GM19240 (cell line): ENCODE measurements at regions not wholly inside any gene's neighbourhood (a gene's known extent, or its start where the extent isn't known, plus 50 kb on each side); places are given as distances from the start of the nearest gene placed in this dataset.

Source experiments
- DNase-seq: peaks from one replicate; pipeline ENCODE4 v3.0.0; 2011; ENCODE audit warnings: low spot score; ENCODE audit not compliant: insufficient read length

DNA sequence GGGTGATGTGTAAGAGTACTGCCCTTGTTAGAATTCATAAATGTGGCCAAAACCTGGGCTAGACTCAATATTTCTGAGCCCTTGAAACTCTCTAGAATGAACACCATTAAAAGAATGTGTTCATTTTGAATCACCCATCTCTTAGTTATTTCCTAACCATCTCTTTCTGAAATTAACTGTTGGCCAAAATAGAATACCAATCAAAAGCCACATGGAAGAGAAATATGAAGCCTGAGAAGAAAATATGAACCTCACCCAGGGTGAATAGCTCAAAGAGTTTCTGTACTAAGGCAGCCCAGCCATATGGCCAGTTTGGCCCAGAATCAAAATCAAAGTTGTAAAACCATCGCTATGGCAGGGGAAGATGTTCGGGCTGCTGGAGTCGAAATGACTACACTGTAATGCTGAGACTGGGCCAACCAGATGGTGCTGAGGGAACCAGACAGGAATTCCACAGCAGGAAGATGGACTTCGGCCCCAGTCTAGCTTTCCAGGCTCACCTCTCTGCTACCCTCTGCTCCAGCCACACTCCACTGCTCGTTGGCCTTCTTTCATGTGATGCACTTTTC, 154.3 kb upstream of the ZFHX3 start:
- no peak for DNase-seq

- no peak for DNase-seq
These were observed 151.3 kb upstream of the ZFHX3 start for GRCh38 chr16:73199214-73199613.

- no peak for DNase-seq
These were observed 150.6 kb upstream of the ZFHX3 start for GRCh38 chr16:73198481-73198880.

DNA sequence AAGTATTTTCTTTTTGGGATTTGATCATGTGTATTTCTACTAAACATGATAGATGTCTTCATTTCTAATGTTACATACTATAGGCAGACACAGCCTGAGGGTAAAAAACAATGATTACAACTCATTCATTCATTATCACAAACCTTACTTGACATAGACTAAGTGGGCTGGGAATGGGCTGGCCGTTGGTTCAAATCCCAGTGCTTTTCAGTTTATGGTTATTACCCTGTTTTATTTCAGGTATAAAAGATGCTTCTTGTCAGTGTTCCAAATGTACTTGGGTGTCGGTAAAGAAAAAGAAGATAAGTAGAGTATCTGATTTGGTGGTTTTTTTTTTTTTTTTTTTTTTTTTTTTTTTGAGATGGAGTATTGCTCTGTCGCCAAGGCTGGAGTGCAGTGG, 149.7 kb upstream of the ZFHX3 start:
- no peak for DNase-seq

DNA sequence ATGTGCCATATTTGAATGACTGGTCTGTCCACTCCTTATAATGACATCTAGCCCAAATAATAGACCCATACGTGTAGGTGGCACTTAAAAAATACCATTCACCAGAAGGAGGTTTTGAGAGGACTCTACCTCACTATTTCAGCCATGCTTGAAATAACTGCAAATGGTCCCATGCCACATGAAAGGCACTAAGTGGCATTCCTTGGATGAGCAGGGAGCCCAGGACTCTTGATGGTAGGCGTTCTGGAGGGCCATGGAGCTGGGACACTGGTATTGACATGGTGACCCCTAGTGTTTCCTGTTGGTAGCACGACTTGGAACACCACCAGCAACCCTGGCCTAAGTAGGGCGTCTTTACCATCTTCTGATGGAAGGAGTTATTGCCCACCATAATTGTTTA, 148.7 kb upstream of the ZFHX3 start:
- peak; percentile 46 for DNase-seq

- no peak for DNase-seq
These were observed 145.5 kb upstream of the ZFHX3 start for GRCh38 chr16:73193464-73193863.

DNA sequence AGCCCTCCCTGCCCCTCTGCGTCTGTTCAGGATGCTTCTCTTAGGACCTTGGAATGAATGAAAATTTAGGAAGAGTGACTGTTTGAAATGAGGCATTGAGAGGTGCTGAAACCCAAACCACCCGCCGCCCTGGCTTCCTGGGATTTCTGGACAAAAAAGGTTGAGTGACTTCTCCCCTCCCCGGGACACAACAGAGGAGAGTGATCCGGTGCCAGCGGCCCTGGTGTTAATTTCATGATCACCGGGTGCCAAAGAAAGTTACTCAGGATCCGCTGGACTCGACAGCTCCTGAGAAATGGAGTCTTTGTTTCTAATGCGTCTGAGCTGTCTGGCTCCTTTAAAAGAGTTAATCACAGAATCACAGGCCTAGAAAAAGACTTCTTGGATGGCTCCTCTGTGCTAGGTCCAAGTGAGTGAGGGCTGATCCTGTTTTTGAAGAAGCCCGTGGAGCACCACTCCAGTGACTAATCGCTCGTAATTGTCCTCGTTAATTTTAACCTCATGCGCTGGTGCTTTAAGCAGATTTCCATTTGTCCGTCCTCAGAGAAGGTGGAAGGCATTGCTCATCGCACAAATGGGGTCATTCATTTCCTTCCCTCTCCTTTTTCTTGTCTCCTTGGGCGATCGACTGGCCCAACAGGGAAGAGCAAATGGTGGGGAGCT, 144.4 kb upstream of the ZFHX3 start:
- DNase-seq, result no peak

- DNase-seq, result no peak
These were observed 143.7 kb upstream of the ZFHX3 start for GRCh38 chr16:73191660-73192046.

DNA sequence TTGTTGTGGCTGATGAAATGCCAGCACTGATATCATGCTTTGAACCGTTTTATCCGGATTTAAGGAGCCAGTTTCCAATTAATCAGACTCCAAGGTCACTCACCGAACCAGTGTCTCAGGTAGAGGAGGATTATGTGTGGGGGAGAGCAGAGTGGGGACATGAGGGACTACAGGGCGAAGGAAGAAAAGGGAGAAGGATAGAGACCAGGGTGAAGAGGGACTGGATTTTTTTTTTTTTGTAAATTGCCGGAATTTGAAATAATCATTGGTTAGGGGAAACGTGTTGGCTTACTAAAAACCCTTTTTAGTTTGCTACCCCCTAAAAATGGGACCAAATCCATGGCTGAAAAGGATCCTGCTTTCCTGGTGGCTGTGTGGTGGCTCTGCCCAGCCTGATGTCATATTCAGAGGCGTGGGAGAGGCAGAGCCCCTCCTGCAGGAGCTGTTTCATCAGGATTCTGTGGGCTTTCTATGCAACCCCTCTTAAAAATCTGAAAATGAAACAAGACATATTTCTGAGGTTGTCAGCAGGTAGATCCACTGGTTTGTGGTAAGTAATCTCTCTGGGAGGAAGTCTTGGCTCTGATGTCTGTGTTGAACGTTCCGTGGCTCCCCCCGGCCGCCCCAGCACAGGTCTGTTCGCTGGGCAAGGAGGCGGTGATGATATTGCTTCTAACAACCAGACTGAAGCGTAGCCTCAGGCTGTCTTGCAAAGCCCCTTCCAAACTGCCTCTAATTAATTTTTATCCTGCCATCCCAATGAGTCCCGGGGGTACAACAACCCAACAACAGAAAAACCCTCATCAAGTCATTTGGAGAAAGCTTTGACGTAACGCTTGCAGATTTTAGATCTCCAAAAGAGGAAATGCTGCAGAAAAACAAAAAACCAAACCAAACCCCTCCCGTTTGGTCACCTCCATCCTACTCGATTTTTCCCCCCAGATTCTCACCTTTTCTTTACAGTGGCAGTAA, 143.0 kb upstream of the ZFHX3 start:
- no peak for DNase-seq

DNA sequence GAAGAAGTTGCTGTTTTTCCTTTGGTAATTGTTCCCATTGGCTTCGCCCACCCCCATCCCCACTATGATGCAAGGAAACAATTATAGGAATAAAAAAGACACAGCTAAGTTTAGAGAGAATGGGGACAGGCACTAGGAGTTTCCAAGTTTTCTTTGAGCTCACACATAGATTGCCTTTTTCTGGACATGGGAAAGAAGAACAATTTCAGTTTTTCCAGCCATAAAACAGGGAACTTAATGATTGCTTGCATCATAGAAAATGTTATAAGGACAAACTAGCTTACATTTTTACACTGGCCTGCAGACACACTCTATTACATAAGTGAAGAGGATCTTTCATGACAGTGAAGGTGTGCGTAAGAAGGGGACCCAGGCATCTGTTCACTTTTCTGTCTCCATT, 142.3 kb upstream of the ZFHX3 start:
- DNase-seq, result no peak

GRCh38 chr16:73189136-73189535, 141.2 kb upstream of the ZFHX3 start:
- no peak for DNase-seq

GRCh38 chr16:73186752-73187601, 139.0 kb upstream of the ZFHX3 start:
- DNase-seq, result no peak

- DNase-seq, result no peak
These were observed 137.8 kb upstream of the ZFHX3 start for GRCh38 chr16:73185737-73186136.

DNA sequence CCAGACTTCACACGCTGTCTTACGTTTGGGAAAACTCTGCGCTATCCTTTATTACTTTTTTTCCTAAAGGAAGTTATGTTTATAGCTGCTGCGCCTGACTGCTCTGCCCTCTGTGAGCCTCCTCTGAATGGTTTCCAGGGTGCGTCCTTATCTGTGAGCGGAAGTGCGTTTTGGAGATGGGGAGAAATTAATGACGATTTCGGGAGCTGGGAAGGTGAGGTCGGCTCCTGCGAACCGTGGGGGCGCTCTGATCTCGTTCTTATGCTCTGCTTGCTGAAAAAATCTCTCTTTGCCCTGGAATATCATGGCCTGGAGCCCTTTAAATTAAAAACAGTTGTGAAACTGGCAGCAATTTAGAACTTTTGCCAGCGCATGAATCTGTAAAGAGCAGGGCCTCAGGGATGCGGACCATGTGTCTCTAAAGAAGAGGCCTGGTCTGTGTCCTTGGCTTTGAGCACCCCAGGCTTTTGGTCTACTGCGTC, 135.7 kb upstream of the ZFHX3 start:
- DNase-seq, result no peak

- DNase-seq, result no peak
These were observed 131.9 kb upstream of the ZFHX3 start for GRCh38 chr16:73179705-73180331.

GRCh38 chr16:73177729-73178295, 129.9 kb upstream of the ZFHX3 start:
- no peak for DNase-seq

DNA sequence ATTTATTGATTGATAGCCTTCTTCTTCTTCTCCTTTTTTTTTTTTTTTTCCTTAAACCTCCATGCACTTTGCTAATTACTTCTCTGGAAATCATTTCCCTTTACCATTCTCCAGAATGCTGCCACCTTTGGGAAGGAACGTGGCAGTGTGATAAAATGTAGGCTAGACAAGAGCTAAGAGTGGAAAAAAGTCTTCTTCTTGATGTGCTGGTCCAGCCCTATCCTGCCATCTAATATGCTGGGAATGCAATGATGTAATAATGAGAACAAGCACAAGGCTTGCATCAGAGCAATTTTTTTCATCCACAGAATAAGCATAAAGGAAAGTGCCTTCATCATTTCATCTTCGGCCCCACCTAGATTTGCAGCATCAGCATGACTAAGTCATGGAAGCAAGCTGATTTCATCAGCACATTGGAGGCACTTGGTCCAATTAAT, 128.7 kb upstream of the ZFHX3 start:
- no peak for DNase-seq

DNA sequence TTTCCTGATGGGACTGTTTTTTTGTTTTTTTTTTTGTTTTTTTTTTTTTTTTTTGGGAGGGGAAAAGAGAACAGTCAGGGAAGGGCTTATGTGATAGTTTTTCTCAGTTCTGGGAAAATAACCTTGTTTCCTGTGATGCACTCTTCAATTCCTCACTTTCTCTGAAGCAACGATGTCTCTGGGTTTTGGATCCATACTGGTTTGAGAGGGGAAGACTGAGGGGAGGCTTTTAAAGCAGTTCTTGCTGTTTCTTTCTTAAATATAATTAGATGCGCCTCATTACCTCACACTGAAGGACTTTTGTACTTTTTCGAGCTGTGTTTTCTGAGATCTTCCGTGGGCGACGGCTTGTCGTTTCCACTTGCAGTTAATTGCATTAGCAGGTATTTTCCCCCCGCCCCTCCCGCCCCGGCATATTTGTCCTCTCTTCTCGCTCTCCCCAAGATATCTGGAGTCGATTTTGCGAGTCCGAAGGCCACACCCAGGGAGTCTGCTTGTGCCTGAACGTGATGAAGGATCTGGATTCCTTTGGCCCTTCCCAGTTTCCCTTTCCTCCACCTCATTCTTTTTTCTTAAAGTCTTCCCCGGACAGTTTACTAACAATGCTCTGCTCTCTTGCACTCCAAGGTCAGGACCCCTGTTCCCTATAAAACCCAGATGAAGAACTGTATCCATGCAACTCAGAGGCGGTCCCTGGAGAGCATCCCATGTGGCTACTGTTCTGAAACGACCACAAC, 125.2 kb upstream of the ZFHX3 start:
- DNase-seq, result no peak

DNA sequence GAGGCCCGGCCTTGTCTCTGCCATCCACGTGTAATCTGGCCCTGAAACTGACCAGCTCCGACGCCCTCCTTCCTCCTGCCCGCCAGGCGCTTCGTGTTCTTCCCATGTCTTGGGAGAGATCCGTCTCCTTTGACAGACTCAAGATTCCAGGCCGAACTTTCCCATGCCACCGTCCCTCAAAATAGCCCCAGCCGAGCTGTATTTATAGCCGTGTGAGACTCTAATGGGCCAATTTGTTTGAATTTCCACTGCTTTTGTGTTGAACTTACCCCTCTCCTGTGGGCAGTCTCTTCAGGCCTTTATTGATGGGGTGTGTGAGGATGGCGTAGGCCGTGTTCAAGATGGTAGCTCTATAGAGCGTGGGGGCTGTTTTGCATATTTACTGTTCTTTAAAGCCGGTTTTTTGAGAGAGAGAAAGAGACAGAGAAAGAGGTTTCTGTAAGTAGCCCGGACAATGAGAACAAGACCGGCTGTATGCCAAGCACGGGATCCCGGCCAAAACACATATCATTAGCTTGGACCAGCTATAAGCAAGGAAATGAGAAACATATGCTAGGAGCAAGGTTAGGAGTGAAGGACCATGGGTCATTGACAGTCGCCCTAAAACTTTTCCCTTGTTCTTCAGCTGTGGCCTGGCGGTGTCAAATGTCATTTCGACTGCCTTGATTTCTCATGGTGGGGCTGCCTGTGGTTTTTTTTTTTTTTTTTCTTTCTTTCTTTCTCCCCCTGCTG, 124.5 kb upstream of the ZFHX3 start:
- DNase-seq, result no peak
